ENCODE measurements at regions not wholly inside any gene's neighbourhood (a gene's known extent, or its start where the extent isn't known, plus 50 kb on each side); places are given as distances from the start of the nearest gene placed in this dataset.
A peak's percentile ranks its signal among the peaks of the same experiment; 100 is the strongest.

DNA sequence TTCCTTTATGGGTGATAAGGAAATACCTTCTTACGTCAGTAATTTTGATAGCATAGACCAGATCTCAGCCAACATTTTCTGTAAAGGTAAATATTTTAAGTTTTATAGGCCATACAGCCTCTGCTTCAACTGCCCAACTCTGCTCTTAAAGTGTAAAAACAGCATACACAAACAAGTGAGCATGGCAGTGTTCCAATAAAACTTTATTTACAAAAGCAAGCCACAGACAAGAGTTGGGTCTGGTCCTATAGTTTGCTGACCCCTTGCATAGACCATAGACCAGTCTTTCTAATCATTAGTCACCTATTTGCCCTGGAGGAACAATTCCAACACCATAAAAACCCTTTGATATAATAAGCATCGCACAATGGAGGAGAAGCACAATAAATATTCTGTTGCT is 398.8 kb downstream of the SFMBT2 start:
- no peak overlapping the region for H3K27ac ChIP-seq
- no peaks in the 10 kb centered on the region for H3K27me3 Mint-ChIP-seq (ENCODE audit: insufficient read depth, low read depth)
- H3K9me3 Mint-ChIP-seq: no peaks in the 10 kb centered on the region

DNA sequence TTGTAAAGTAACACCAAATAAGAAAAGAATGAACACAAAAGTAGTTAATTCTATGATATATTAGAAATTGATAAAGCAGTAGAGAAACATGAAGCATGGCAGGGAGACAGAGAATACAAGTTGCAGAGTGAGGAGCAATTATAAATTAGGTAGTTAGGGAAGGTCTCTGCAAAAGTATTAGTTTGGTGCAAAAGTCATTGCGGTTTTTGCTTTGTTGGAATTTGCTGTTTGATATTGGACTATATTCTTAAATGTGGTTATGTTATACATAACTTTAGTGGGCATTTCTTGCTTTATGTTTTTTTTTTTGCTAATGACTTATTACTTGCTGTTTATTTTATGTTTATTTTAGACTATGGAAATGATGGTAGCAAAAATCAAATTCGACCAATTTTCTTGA is 402.2 kb downstream of the SFMBT2 start:
- no peaks in the 10 kb centered on the region for H3K36me3 Mint-ChIP-seq
- DNase-seq (ENCODE audit: low spot score): no peak
- H3K4me1 Mint-ChIP-seq: no peaks in the 10 kb centered on the region
- no peak overlapping the region for H3K4me3 Mint-ChIP-seq
- H3K79me2 ChIP-seq (ENCODE audit: low read depth): no peaks in the 10 kb centered on the region
- H3K27ac Mint-ChIP-seq: no peak overlapping the region
- H3K27me3 ChIP-seq: no peaks in the 10 kb centered on the region
- H3K4me3 ChIP-seq: no peak overlapping the region
- TF ChIP-seq EZH2phosphoT487 (IDR thresholded peaks at IDR 0.05): no peak
- TF ChIP-seq, protein P1, sequence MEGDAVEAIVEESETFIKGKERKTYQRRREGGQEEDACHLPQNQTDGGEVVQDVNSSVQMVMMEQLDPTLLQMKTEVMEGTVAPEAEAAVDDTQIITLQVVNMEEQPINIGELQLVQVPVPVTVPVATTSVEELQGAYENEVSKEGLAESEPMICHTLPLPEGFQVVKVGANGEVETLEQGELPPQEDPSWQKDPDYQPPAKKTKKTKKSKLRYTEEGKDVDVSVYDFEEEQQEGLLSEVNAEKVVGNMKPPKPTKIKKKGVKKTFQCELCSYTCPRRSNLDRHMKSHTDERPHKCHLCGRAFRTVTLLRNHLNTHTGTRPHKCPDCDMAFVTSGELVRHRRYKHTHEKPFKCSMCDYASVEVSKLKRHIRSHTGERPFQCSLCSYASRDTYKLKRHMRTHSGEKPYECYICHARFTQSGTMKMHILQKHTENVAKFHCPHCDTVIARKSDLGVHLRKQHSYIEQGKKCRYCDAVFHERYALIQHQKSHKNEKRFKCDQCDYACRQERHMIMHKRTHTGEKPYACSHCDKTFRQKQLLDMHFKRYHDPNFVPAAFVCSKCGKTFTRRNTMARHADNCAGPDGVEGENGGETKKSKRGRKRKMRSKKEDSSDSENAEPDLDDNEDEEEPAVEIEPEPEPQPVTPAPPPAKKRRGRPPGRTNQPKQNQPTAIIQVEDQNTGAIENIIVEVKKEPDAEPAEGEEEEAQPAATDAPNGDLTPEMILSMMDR (IDR thresholded peaks at IDR 0.05): no peak
- TF ChIP-seq EZH2 (IDR thresholded peaks at IDR 0.05): no peak
- no peak overlapping the region for H3K9ac ChIP-seq
- no peaks in the 10 kb centered on the region for H3K9me3 Mint-ChIP-seq
- H4K20me1 ChIP-seq (ENCODE audit: low read depth): no peaks in the 10 kb centered on the region
- H3K36me3 ChIP-seq: no peaks in the 10 kb centered on the region
- H3K4me2 ChIP-seq: no peak overlapping the region
- no peaks in the 10 kb centered on the region for H3K4me1 ChIP-seq
- H3F3A ChIP-seq (ENCODE audit: low read depth): no peaks in the 10 kb centered on the region
- H2AFZ ChIP-seq (replicated peaks): no peak overlapping the region
- H3K27me3 Mint-ChIP-seq (ENCODE audit: insufficient read depth, low read depth): no peaks in the 10 kb centered on the region
- H3K27ac ChIP-seq: no peak overlapping the region
- no peaks in the 10 kb centered on the region for H3K9me3 ChIP-seq (ENCODE audit: low read depth)

More for the DNA sequence above, 398.8 kb downstream of the SFMBT2 start:
- TF ChIP-seq EZH2phosphoT487 (IDR thresholded peaks at IDR 0.05) (no peak), EZH2 (IDR thresholded peaks at IDR 0.05) (no peak)
- TF ChIP-seq, protein P1 (IDR thresholded peaks at IDR 0.05): no peak
- no peak overlapping the region for H3K9ac ChIP-seq
- no peak overlapping the region for H3K4me3 ChIP-seq
- Mint-ChIP-seq H3K4me1 (no peaks in the 10 kb centered on the region), H3K4me3 (no peak overlapping the region), H3K36me3 (no peaks in the 10 kb centered on the region), H3K27ac (no peak overlapping the region)
- H2AFZ ChIP-seq (replicated peaks): peak overlapping the region; percentile 43
- H3K79me2 ChIP-seq (ENCODE audit: low read depth): no peaks in the 10 kb centered on the region
- no peaks in the 10 kb centered on the region for H3K4me1 ChIP-seq
- H3F3A ChIP-seq (ENCODE audit: low read depth): no peaks in the 10 kb centered on the region
- no peaks in the 10 kb centered on the region for H3K9me3 ChIP-seq (ENCODE audit: low read depth)
- no peaks in the 10 kb centered on the region for H3K36me3 ChIP-seq
- H3K4me2 ChIP-seq: no peak overlapping the region
- DNase-seq (ENCODE audit: low spot score): no peak
- no peaks in the 10 kb centered on the region for H3K27me3 ChIP-seq
- no peaks in the 10 kb centered on the region for H4K20me1 ChIP-seq (ENCODE audit: low read depth)

DNA sequence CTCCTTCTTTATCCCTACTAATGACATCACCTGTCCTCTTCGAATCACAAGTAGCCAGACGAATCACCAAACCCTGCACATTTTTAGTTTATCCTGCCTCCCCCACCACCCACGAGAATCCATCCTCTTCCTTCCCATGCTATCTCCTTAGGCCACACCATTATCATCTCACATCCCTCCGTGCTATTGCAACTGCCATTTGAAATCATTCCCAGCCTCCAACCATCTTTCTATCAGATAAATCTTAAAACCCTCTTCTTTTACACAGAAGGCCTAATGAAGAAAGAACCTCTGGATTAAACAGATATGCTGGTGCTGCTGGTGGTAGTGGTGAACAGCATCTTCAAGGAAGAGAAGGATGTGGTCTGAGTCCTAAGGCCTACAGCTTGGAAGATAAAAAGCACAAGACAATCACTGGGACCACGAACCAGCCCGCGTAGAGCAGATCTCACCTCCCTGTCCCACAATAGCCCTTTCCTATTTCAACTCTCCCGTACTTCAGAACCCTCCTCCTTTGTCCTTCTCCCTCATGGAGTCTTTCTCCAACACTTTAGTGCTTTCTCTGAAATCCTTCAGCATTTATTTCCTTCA is 403.1 kb downstream of the SFMBT2 start:
- Histone ChIP-seq H3K9ac (no peak overlapping the region), H3K4me1 (no peaks in the 10 kb centered on the region), H3K79me2 (ENCODE audit: low read depth) (no peaks in the 10 kb centered on the region), H4K20me1 (ENCODE audit: low read depth) (no peaks in the 10 kb centered on the region), H3K9me3 (ENCODE audit: low read depth) (no peaks in the 10 kb centered on the region), H3F3A (ENCODE audit: low read depth) (no peaks in the 10 kb centered on the region), H3K27me3 (no peaks in the 10 kb centered on the region), H3K4me2 (no peak overlapping the region), H3K27ac (no peak overlapping the region), H3K36me3 (no peaks in the 10 kb centered on the region), H3K4me3 (no peak overlapping the region), H2AFZ (replicated peaks) (no peak overlapping the region)
- Mint-ChIP-seq H3K27me3 (ENCODE audit: insufficient read depth, low read depth) (no peaks in the 10 kb centered on the region), H3K36me3 (no peaks in the 10 kb centered on the region), H3K4me1 (no peaks in the 10 kb centered on the region), H3K4me3 (no peak overlapping the region), H3K27ac (no peak overlapping the region), H3K9me3 (no peaks in the 10 kb centered on the region)
- no peak for TF ChIP-seq EZH2 (IDR thresholded peaks at IDR 0.05)
- TF ChIP-seq EZH2phosphoT487 (IDR thresholded peaks at IDR 0.05): no peak
- TF ChIP-seq, protein P1 (IDR thresholded peaks at IDR 0.05): no peak
- no peak for DNase-seq (ENCODE audit: low spot score)

Measured in neural progenitor cell (in vitro differentiated cells).